Kasumi-1 (cell line): ENCODE measurements at regions not wholly inside any gene's neighbourhood (a gene's known extent, or its start where the extent isn't known, plus 50 kb on each side); places are given as distances from the start of the nearest gene placed in this dataset.
"Not testable (repeated sequence)": the region's sequence is repeated elsewhere in the genome, so short reads cannot be mapped to it uniquely, and the experiment has no call there.

Experiments
- DNase-seq, 2 experiments: peaks; one replicate each; lab custom pipeline; 2025; lab: John Stamatoyannopoulos, UW

- no peak for DNase-seq
These were observed 119.7 kb downstream of the DTL start for GRCh38 chr1:212155219-212155618.

- DNase-seq, result no peak
These were observed 121.7 kb downstream of the DTL start for GRCh38 chr1:212157252-212157651.

GRCh38 chr1:212158912-212159796 is 123.6 kb downstream of the DTL start:
- DNase-seq, result no peak

- DNase-seq, result no peak
These were observed 123.9 kb upstream of the PPP2R5A start for GRCh38 chr1:212161231-212161781.

- DNase-seq, result no peak
These were observed 122.6 kb upstream of the PPP2R5A start for GRCh38 chr1:212162635-212163034.

- no peak for DNase-seq
These were observed 120.9 kb upstream of the PPP2R5A start for GRCh38 chr1:212164095-212164872.

- no peak for DNase-seq
These were observed 119.0 kb upstream of the PPP2R5A start for GRCh38 chr1:212166244-212166643.

GRCh38 chr1:212166644-212167043 is 118.6 kb upstream of the PPP2R5A start:
- DNase-seq, result no peak

- no peak for DNase-seq
These were observed 118.1 kb upstream of the PPP2R5A start for GRCh38 chr1:212167098-212167497.

- no peak for DNase-seq
These were observed 111.6 kb upstream of the PPP2R5A start for GRCh38 chr1:212173567-212173966.

GRCh38 chr1:212174295-212174694 is 110.9 kb upstream of the PPP2R5A start:
- not testable (repeated sequence) for DNase-seq

GRCh38 chr1:212177542-212177941 is 107.7 kb upstream of the PPP2R5A start:
- no peak for DNase-seq

GRCh38 chr1:212178851-212179250 is 106.4 kb upstream of the PPP2R5A start:
- no peak for DNase-seq

- DNase-seq, result no peak
These were observed 105.7 kb upstream of the PPP2R5A start for GRCh38 chr1:212179394-212180076.

- DNase-seq, result no peak
These were observed 104.0 kb upstream of the PPP2R5A start for GRCh38 chr1:212181015-212181882.

GRCh38 chr1:212182171-212182570 is 103.0 kb upstream of the PPP2R5A start:
- no peak for DNase-seq

GRCh38 chr1:212182579-212182978 is 102.6 kb upstream of the PPP2R5A start:
- DNase-seq, result no peak

GRCh38 chr1:212186427-212187207 is 98.6 kb upstream of the PPP2R5A start:
- DNase-seq, result peak in 1 of 2 experiments; percentile 13

- DNase-seq, result no peak
These were observed 96.4 kb upstream of the PPP2R5A start for GRCh38 chr1:212188599-212189351.

- peak in 1 of 2 experiments; percentile 12 for DNase-seq
These were observed 95.9 kb upstream of the PPP2R5A start for GRCh38 chr1:212189352-212189738.
